ENCODE measurements at regions not wholly inside any gene's neighbourhood (a gene's known extent, or its start where the extent isn't known, plus 50 kb on each side); places are given as distances from the start of the nearest gene placed in this dataset.

DNA sequence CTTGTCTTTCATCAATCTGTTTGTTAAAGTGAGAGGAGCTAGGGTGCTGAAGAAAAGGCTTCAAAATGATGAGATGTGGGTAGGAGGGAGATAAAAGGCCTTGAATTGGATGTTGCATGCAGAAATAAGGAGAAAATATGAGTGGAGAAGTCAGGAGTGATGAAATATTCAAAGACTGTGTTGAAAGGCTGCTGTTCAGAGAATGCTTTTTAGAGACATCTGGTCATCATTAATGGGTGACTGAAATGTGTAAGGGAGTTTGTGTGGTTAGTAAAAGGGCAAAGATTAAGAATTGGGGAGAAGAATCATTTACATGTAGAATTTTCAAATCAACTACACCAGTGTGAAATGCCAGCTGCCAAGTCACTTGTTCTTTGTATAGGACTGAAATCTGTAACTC lies 383.9 kb downstream of the MAT2B start:
- no TSS peak for BruUV-seq (replicated peaks)

DNA sequence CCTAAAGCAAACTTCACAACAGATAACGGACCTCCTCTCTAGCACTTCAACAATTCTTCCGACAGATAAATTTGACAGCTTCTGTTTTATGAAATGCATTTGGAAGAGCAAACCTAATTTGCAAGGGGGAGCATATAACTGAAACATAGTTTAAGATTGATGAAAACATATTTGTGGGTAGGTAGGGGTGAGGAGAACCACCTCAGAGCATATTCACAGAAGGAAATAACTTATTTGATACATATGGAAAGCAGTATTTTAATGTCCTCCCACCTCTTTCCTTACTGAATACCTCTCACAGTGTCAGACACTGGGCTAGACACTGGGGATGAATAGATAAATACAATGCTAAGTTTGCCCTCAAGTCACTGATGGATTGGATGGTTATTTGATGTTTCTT lies 384.8 kb downstream of the MAT2B start:
- H3K4me1 Mint-ChIP-seq (ENCODE audit: insufficient read depth, unreplicated experiment): peaks cover 29% of the 10 kb centered on the region
- no peak overlapping the region for H3K27ac Mint-ChIP-seq (ENCODE audit: low read depth, unreplicated experiment)
- H3K9me3 Mint-ChIP-seq (ENCODE audit: unreplicated experiment): no peaks in the 10 kb centered on the region
- DNase-seq (ENCODE audit: unreplicated experiment): no peak
- CTCF ChIA-PET: no interaction called here
- H3K36me3 Mint-ChIP-seq (ENCODE audit: insufficient read depth, unreplicated experiment): no peaks in the 10 kb centered on the region
- POLR2A ChIA-PET: no interaction called here
- no peak overlapping the region for H3K4me3 Mint-ChIP-seq (ENCODE audit: unreplicated experiment)
- no peaks in the 10 kb centered on the region for H3K27me3 Mint-ChIP-seq (ENCODE audit: insufficient read depth, unreplicated experiment)
- TF ChIP-seq, protein P1, sequence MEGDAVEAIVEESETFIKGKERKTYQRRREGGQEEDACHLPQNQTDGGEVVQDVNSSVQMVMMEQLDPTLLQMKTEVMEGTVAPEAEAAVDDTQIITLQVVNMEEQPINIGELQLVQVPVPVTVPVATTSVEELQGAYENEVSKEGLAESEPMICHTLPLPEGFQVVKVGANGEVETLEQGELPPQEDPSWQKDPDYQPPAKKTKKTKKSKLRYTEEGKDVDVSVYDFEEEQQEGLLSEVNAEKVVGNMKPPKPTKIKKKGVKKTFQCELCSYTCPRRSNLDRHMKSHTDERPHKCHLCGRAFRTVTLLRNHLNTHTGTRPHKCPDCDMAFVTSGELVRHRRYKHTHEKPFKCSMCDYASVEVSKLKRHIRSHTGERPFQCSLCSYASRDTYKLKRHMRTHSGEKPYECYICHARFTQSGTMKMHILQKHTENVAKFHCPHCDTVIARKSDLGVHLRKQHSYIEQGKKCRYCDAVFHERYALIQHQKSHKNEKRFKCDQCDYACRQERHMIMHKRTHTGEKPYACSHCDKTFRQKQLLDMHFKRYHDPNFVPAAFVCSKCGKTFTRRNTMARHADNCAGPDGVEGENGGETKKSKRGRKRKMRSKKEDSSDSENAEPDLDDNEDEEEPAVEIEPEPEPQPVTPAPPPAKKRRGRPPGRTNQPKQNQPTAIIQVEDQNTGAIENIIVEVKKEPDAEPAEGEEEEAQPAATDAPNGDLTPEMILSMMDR (IDR thresholded peaks at IDR 0.05; ENCODE audit: unreplicated experiment): no peak
- intact Hi-C loops (cut with micrococcal nuclease): no loop called here
- BruUV-seq (replicated peaks): no TSS peak

More for the DNA sequence above, 383.9 kb downstream of the MAT2B start:
- DNase-seq (ENCODE audit: unreplicated experiment): peak; percentile 17
- peaks cover 22% of the 10 kb centered on the region for H3K4me1 Mint-ChIP-seq (ENCODE audit: insufficient read depth, unreplicated experiment)
- H3K27ac Mint-ChIP-seq (ENCODE audit: low read depth, unreplicated experiment): no peak overlapping the region
- POLR2A ChIA-PET: no interaction called here
- no peaks in the 10 kb centered on the region for H3K9me3 Mint-ChIP-seq (ENCODE audit: unreplicated experiment)
- no peaks in the 10 kb centered on the region for H3K27me3 Mint-ChIP-seq (ENCODE audit: insufficient read depth, unreplicated experiment)
- intact Hi-C loops (cut with micrococcal nuclease): no loop called here
- H3K36me3 Mint-ChIP-seq (ENCODE audit: insufficient read depth, unreplicated experiment): no peaks in the 10 kb centered on the region
- no peak overlapping the region for H3K4me3 Mint-ChIP-seq (ENCODE audit: unreplicated experiment)
- TF ChIP-seq, protein P1 (IDR thresholded peaks at IDR 0.05; ENCODE audit: unreplicated experiment): no peak
- CTCF ChIA-PET: no interaction called here

DNA sequence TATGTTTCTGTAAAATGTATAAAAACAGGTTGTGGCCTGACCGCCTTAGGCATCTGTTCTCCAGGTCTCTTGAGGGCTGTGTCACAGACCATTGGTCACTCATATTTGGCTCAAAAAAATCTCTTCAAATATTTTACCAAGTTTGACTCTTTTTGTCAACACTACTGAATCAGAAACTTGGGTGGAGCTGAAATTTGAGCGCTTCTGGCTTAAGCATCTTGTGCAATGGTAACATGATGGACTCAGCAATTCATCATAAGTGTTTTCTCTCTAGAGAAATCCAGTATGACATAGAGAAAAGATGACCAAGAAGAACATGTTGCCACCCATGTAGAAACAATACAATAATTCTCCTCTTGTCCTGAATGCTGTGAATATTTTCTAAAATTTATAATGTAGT lies 387.9 kb downstream of the MAT2B start:
- Mint-ChIP-seq H3K4me1 (ENCODE audit: insufficient read depth, unreplicated experiment) (peaks cover 31% of the 10 kb centered on the region), H3K27ac (ENCODE audit: low read depth, unreplicated experiment) (peak overlapping the region; percentile 53), H3K9me3 (ENCODE audit: unreplicated experiment) (no peaks in the 10 kb centered on the region), H3K4me3 (ENCODE audit: unreplicated experiment) (no peak overlapping the region), H3K36me3 (ENCODE audit: insufficient read depth, unreplicated experiment) (no peaks in the 10 kb centered on the region), H3K27me3 (ENCODE audit: insufficient read depth, unreplicated experiment) (no peaks in the 10 kb centered on the region)
- BruUV-seq (replicated peaks): no TSS peak
- TF ChIP-seq, protein P1 (IDR thresholded peaks at IDR 0.05; ENCODE audit: unreplicated experiment): no peak
- DNase-seq (ENCODE audit: unreplicated experiment): peak; percentile 79
- CTCF ChIA-PET: no interaction called here
- intact Hi-C loops (cut with micrococcal nuclease): loop anchor here (1.0 kb wide), 1 partner anchor 25 kb away; no protein-coding TSS in a partner anchor
- POLR2A ChIA-PET: interaction anchor here (0.7 kb wide), 1 partner anchor 19 kb away, joined by 3 read pairs; no protein-coding TSS in a partner anchor

DNA sequence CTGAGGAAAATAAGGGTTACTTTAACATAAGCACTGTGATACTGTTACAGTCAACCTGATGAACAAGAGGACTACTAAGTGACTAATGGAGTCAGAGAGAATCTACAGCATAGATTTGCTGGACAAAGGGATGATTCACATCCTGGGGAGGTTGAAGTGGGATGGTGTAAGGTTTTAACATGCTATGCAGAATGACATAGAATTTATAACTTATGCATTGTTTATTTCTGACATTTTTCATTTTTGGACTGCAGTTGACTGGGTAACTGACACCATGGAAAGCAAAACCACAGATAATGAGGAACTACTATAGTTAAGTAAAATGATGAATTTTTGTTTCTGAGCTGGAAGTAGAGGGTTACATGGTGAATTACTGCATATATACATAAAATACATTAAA lies 389.2 kb downstream of the MAT2B start:
- H3K4me1 Mint-ChIP-seq (ENCODE audit: insufficient read depth, unreplicated experiment): peaks cover 25% of the 10 kb centered on the region
- TF ChIP-seq, protein P1 (IDR thresholded peaks at IDR 0.05; ENCODE audit: unreplicated experiment): no peak
- no peaks in the 10 kb centered on the region for H3K36me3 Mint-ChIP-seq (ENCODE audit: insufficient read depth, unreplicated experiment)
- DNase-seq (ENCODE audit: unreplicated experiment): peak; percentile 83
- no peak overlapping the region for H3K4me3 Mint-ChIP-seq (ENCODE audit: unreplicated experiment)
- intact Hi-C loops (cut with micrococcal nuclease): no loop called here
- no peaks in the 10 kb centered on the region for H3K27me3 Mint-ChIP-seq (ENCODE audit: insufficient read depth, unreplicated experiment)
- peak overlapping the region; percentile 53 for H3K27ac Mint-ChIP-seq (ENCODE audit: low read depth, unreplicated experiment)
- CTCF ChIA-PET: no interaction called here
- POLR2A ChIA-PET: interaction anchor here (0.6 kb wide), 1 partner anchor 576 kb away, joined by 3 read pairs; no protein-coding TSS in a partner anchor
- no peaks in the 10 kb centered on the region for H3K9me3 Mint-ChIP-seq (ENCODE audit: unreplicated experiment)
- no TSS peak for BruUV-seq (replicated peaks)

Measured in MCF 10A (cell line).